CD4-positive, alpha-beta T cell treated with Interleukin-6 for 4 hours (primary cell): ENCODE measurements at regions not wholly inside any gene's neighbourhood (a gene's known extent, or its start where the extent isn't known, plus 50 kb on each side); places are given as distances from the start of the nearest gene placed in this dataset.
"Not testable (repeated sequence)": the region's sequence is repeated elsewhere in the genome, so short reads cannot be mapped to it uniquely, and the experiment has no call there.

Experiments used
- DNase-seq: peaks from one replicate; pipeline ENCODE4 v3.0.0-alpha.2; 2020; ENCODE audit warnings: mixed read lengths

GRCh38 chr5:162638849-162639248 is 571.3 kb downstream of the GABRG2 start:
- DNase-seq: no peak

- DNase-seq: no peak
These were observed 573.7 kb downstream of the GABRG2 start for GRCh38 chr5:162641142-162641813.

GRCh38 chr5:162654661-162655405 is 587.3 kb downstream of the GABRG2 start:
- DNase-seq: no peak

- no peak for DNase-seq
These were observed 589.5 kb downstream of the GABRG2 start for GRCh38 chr5:162657076-162657475.

GRCh38 chr5:162664846-162665245 is 597.3 kb downstream of the GABRG2 start:
- no peak for DNase-seq

- DNase-seq: no peak
These were observed 601.4 kb downstream of the GABRG2 start for GRCh38 chr5:162668926-162669325.

GRCh38 chr5:162672061-162672460 is 604.5 kb downstream of the GABRG2 start:
- no peak for DNase-seq

- DNase-seq: no peak
These were observed 615.7 kb downstream of the GABRG2 start for GRCh38 chr5:162683284-162683683.

GRCh38 chr5:162684145-162684544 is 616.6 kb downstream of the GABRG2 start:
- no peak for DNase-seq

- DNase-seq: no peak
These were observed 617.7 kb downstream of the GABRG2 start for GRCh38 chr5:162685302-162685701.

GRCh38 chr5:162696272-162696671 is 628.7 kb downstream of the GABRG2 start:
- not testable (repeated sequence) for DNase-seq

- DNase-seq: no peak
These were observed 631.8 kb downstream of the GABRG2 start for GRCh38 chr5:162699361-162699760.

- no peak for DNase-seq
These were observed 636.3 kb downstream of the GABRG2 start for GRCh38 chr5:162703914-162704313.

GRCh38 chr5:162711244-162711643 is 643.7 kb downstream of the GABRG2 start:
- no peak for DNase-seq

GRCh38 chr5:162719720-162720119 is 652.1 kb downstream of the GABRG2 start:
- no peak for DNase-seq

GRCh38 chr5:162721125-162721524 is 653.6 kb downstream of the GABRG2 start:
- DNase-seq: no peak

GRCh38 chr5:162752612-162753011 is 684.8 kb upstream of the CCNG1 start:
- no peak for DNase-seq

- DNase-seq: no peak
These were observed 675.3 kb upstream of the CCNG1 start for GRCh38 chr5:162762119-162762518.

- no peak for DNase-seq
These were observed 668.4 kb upstream of the CCNG1 start for GRCh38 chr5:162769019-162769418.

- DNase-seq: no peak
These were observed 651.7 kb upstream of the CCNG1 start for GRCh38 chr5:162785673-162786072.

GRCh38 chr5:162786234-162786633 is 651.2 kb upstream of the CCNG1 start:
- DNase-seq: no peak

- no peak for DNase-seq
These were observed 640.9 kb upstream of the CCNG1 start for GRCh38 chr5:162796507-162796906.

GRCh38 chr5:162800301-162800700 is 637.1 kb upstream of the CCNG1 start:
- no peak for DNase-seq

- DNase-seq: no peak
These were observed 636.2 kb upstream of the CCNG1 start for GRCh38 chr5:162801235-162801634.

GRCh38 chr5:162806195-162806594 is 631.2 kb upstream of the CCNG1 start:
- no peak for DNase-seq
